ENCODE measurements at regions not wholly inside any gene's neighbourhood (a gene's known extent, or its start where the extent isn't known, plus 50 kb on each side); places are given as distances from the start of the nearest gene placed in this dataset.

GRCh38 chr3:168288511-168289401 is 193.0 kb upstream of the GOLIM4 start:
- no peak overlapping the region for H3K27ac ChIP-seq (ENCODE audit: insufficient read depth, low read length)
- H3K4ac ChIP-seq (ENCODE audit: low read depth, low read length) = no peak overlapping the region
- no peak overlapping the region for H2AK9ac ChIP-seq (replicated peaks; ENCODE audit: low read depth, low read length, poor library complexity)
- H3K14ac ChIP-seq (replicated peaks; ENCODE audit: low read depth, low read length) = no peak overlapping the region
- DNase-seq (no peak), ATAC-seq (ENCODE audit: low read depth) (no peak)
- in situ Hi-C loops (cut with MboI; ENCODE audit: low sequenced_read_pairs) (no loop called here), dilution Hi-C loops (cut with HindIII; ENCODE audit: low sequenced_read_pairs, unreplicated experiment) (no loop called here), intact Hi-C loops (cut with micrococcal nuclease) (loop anchor here (5.0 kb wide), 1 partner anchor 104 kb away; no protein-coding TSS in a partner anchor)
- H4K8ac ChIP-seq (ENCODE audit: low read depth in 2 of 2, low read length in 2 of 2) = no peak overlapping the region
- H2BK120ac ChIP-seq (ENCODE audit: low read depth, low read length) = no peak overlapping the region
- POLR2A ChIA-PET (ENCODE audit: unreplicated experiment) = no interaction called here
- H3K56ac ChIP-seq (ENCODE audit: extremely low read depth, insufficient read depth, low read length) = no peak overlapping the region
- H4K20me1 ChIP-seq (ENCODE audit: insufficient read depth, low read length) = no peaks in the 10 kb centered on the region
- no peak overlapping the region for H4K91ac ChIP-seq (ENCODE audit: insufficient read depth, low read depth, low read length)
- no peak overlapping the region for H2BK5ac ChIP-seq (ENCODE audit: low read depth, low read length, poor library complexity, severe bottlenecking)
- no peak overlapping the region for H2AK5ac ChIP-seq (ENCODE audit: low read depth, low read length)
- no peak overlapping the region for H4K5ac ChIP-seq (ENCODE audit: low read depth, low read length)
- no peaks in the 10 kb centered on the region for H3K36me3 ChIP-seq (ENCODE audit: control insufficient read depth, insufficient read depth, low read length)
- no peaks in the 10 kb centered on the region for H3K9me3 ChIP-seq (ENCODE audit: control insufficient read depth, insufficient read depth, low read length)
- H3K4me2 ChIP-seq (ENCODE audit: low read depth, low read length) = no peak overlapping the region
- no peaks in the 10 kb centered on the region for H3K79me1 ChIP-seq (ENCODE audit: low read depth in 1 of 2, low read length in 2 of 2)
- BruUV-seq (replicated peaks) = no TSS peak
- H3K4me1 ChIP-seq (ENCODE audit: control insufficient read depth, insufficient read depth, low read length) = no peaks in the 10 kb centered on the region
- H3K27me3 ChIP-seq (ENCODE audit: control insufficient read depth, insufficient read depth, low read length) = no peaks in the 10 kb centered on the region
- no peak overlapping the region for H2AFZ ChIP-seq (replicated peaks; ENCODE audit: low read length, poor library complexity)
- H3K9ac ChIP-seq (ENCODE audit: low read depth, low read length) = no peak overlapping the region
- H3K4me3 ChIP-seq (ENCODE audit: insufficient read depth, low read depth, low read length) = no peak overlapping the region
- H2BK15ac ChIP-seq (ENCODE audit: low read depth, low read length) = no peak overlapping the region
- no CpG with 5 or more reads among the region's 5 CpGs for WGBS, 2 experiments (ENCODE audit: extremely low coverage in 2 of 2, insufficient read length in 1 of 2)
- H3K18ac ChIP-seq (ENCODE audit: low read depth, low read length) = no peak overlapping the region
- H3K9me1 ChIP-seq (ENCODE audit: insufficient read depth, low read length) = no peaks in the 10 kb centered on the region
- TF ChIP-seq CHD1 (IDR thresholded peaks at IDR 0.05; ENCODE audit: low read depth, low read length) (no peak), CEBPB (IDR thresholded peaks at IDR 0.05; ENCODE audit: low read depth, low read length) (no peak), ELK1 (IDR thresholded peaks at IDR 0.05; ENCODE audit: borderline replicate concordance, low read depth, low read length) (no peak), MXI1 (IDR thresholded peaks at IDR 0.05; ENCODE audit: borderline replicate concordance, low read depth, low read length) (no peak)
- TF ChIP-seq, protein P1, sequence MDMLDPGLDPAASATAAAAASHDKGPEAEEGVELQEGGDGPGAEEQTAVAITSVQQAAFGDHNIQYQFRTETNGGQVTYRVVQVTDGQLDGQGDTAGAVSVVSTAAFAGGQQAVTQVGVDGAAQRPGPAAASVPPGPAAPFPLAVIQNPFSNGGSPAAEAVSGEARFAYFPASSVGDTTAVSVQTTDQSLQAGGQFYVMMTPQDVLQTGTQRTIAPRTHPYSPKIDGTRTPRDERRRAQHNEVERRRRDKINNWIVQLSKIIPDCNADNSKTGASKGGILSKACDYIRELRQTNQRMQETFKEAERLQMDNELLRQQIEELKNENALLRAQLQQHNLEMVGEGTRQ (IDR thresholded peaks at IDR 0.05; ENCODE audit: low read depth, low read length) = no peak
- CTCF ChIA-PET = no interaction called here
- H3K23ac ChIP-seq (ENCODE audit: low read depth, low read length) = no peak overlapping the region
- H2BK20ac ChIP-seq (ENCODE audit: low read depth, low read length) = no peak overlapping the region
